Keratinocyte (primary cell): ENCODE measurements at regions not wholly inside any gene's neighbourhood (a gene's known extent, or its start where the extent isn't known, plus 50 kb on each side); places are given as distances from the start of the nearest gene placed in this dataset.
"Not testable (repeated sequence)": the region's sequence is repeated elsewhere in the genome, so short reads cannot be mapped to it uniquely, and the experiment has no call there.

Source experiments
- DNase-seq: peaks from one replicate; pipeline ENCODE4 v3.0.0-alpha.2; 2011; ENCODE audit warnings: low read depth, missing footprints, low spot score
- FAIRE-seq: peaks from 2 replicates; lab custom pipeline; 2011; peaks lifted over from hg19 to GRCh38; lab: Jason Lieb, UNC
- H2AFZ ChIP-seq: 2 replicates; pipeline ENCODE4 v1.6.0; 2012; ENCODE audit warnings: low read length, control low read depth, inconsistent platforms; ENCODE audit not compliant: control insufficient read depth
- H3K27ac ChIP-seq: 2 replicates; pipeline ENCODE4 v1.5.1; 2011; ENCODE audit warnings: low read length; ENCODE audit not compliant: control insufficient read depth, insufficient read depth
- H3K27me3 ChIP-seq: 3 replicates; pipeline ENCODE4 v1.6.0; 2011; ENCODE audit warnings: low read length; ENCODE audit not compliant: control insufficient read depth, insufficient read depth; ENCODE audit errors: extremely low read depth
- H3K36me3 ChIP-seq, 2 experiments: 2 replicates in 1 of 2; 3 replicates in 1 of 2; pipeline ENCODE4 v1.5.1; 2011; ENCODE audit warnings: low read length in 2 of 2, mild to moderate bottlenecking in 1 of 2; ENCODE audit not compliant: control insufficient read depth in 2 of 2, insufficient read depth in 2 of 2; ENCODE audit errors: extremely low read depth in 1 of 2
- H3K4me1 ChIP-seq: 3 replicates; pipeline ENCODE4 v1.5.1; 2011; ENCODE audit warnings: low read length; ENCODE audit not compliant: control insufficient read depth, insufficient read depth; ENCODE audit errors: extremely low read depth
- H3K4me2 ChIP-seq: 3 replicates; pipeline ENCODE4 v1.6.0; 2011; ENCODE audit warnings: low read depth, low read length; ENCODE audit not compliant: control insufficient read depth, insufficient read depth; ENCODE audit errors: extremely low read depth
- H3K4me3 ChIP-seq, 3 experiments: fragments of 200-600 bp in 1 of 3; sonication (generic) in 1 of 3; 2 replicates in 2 of 3; 3 replicates in 1 of 3; pipeline ENCODE4 v1.5.1; 2011 to 2016; ENCODE audit warnings: low read length in 3 of 3, mild to moderate bottlenecking in 3 of 3, control low read depth in 2 of 3, inconsistent platforms in 1 of 3, low read depth in 1 of 3, mixed read lengths in 1 of 3, mixed run types in 1 of 3, moderate library complexity in 1 of 3; ENCODE audit not compliant: control insufficient read depth in 2 of 3, insufficient read depth in 2 of 3; ENCODE audit errors: extremely low read depth in 1 of 3
- H3K79me2 ChIP-seq: 2 replicates; pipeline ENCODE4 v1.6.0; 2012; ENCODE audit warnings: low read length; ENCODE audit not compliant: control insufficient read depth, insufficient read depth
- H3K9ac ChIP-seq: 3 replicates; pipeline ENCODE4 v1.6.0; 2011; ENCODE audit warnings: low read length; ENCODE audit not compliant: control insufficient read depth, insufficient read depth; ENCODE audit errors: extremely low read depth
- H3K9me1 ChIP-seq: 3 replicates; pipeline ENCODE4 v1.6.0; 2011; ENCODE audit warnings: low read length; ENCODE audit not compliant: control insufficient read depth, insufficient read depth; ENCODE audit errors: extremely low read depth
- H3K9me3 ChIP-seq: 2 replicates; pipeline ENCODE4 v1.5.1; 2012; ENCODE audit warnings: low read depth, low read length; ENCODE audit not compliant: control insufficient read depth
- H4K20me1 ChIP-seq: 3 replicates; pipeline ENCODE4 v1.6.0; 2011; ENCODE audit warnings: low read length; ENCODE audit not compliant: control insufficient read depth, insufficient read depth; ENCODE audit errors: extremely low read depth
- EZH2 ChIP-seq: IDR thresholded peaks from one replicate; pipeline ENCODE4 v1.6.1; 2012; ENCODE audit warnings: inconsistent platforms, mild to moderate bottlenecking, low read length, moderate library complexity
- dilution Hi-C: fragments of 300-500 bp; cut with MboI; formaldehyde crosslinking; loops from one replicate; pipeline ENCODE4 v1.7.0; 2020; ENCODE audit warnings: low sequenced_read_pairs; ENCODE audit not compliant: extremely low pct_ligation_motif_present
- TF ChIP-seq, protein P1 (sequence below), 3 experiments: IDR thresholded peaks in 1 of 3; conservative IDR thresholded peaks in 1 of 3; optimal IDR thresholded peaks in 1 of 3; 2 replicates in 2 of 3; 3 replicates in 1 of 3; pipeline versions ENCODE3 to v1.5.1; 2011; ENCODE audit warnings: low read length in 3 of 3, mild to moderate bottlenecking in 3 of 3, moderate library complexity in 2 of 3, control low read depth in 1 of 3, inconsistent platforms in 1 of 3; ENCODE audit not compliant: insufficient read depth in 2 of 3; ENCODE audit errors: extremely low read depth in 1 of 3

GRCh38 chr22:16721961-16722360, 103.2 kb downstream of the XKR3 start:
- dilution Hi-C loops = no loop called here
- no peak overlapping the region for H3K4me2 ChIP-seq
- TF ChIP-seq EZH2 = no peak
- TF ChIP-seq, protein P1, sequence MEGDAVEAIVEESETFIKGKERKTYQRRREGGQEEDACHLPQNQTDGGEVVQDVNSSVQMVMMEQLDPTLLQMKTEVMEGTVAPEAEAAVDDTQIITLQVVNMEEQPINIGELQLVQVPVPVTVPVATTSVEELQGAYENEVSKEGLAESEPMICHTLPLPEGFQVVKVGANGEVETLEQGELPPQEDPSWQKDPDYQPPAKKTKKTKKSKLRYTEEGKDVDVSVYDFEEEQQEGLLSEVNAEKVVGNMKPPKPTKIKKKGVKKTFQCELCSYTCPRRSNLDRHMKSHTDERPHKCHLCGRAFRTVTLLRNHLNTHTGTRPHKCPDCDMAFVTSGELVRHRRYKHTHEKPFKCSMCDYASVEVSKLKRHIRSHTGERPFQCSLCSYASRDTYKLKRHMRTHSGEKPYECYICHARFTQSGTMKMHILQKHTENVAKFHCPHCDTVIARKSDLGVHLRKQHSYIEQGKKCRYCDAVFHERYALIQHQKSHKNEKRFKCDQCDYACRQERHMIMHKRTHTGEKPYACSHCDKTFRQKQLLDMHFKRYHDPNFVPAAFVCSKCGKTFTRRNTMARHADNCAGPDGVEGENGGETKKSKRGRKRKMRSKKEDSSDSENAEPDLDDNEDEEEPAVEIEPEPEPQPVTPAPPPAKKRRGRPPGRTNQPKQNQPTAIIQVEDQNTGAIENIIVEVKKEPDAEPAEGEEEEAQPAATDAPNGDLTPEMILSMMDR (optimal IDR thresholded peaks at IDR 0.05 in 1 of 3, IDR thresholded peaks at IDR 0.05 in 1 of 3, conservative IDR thresholded peaks at IDR 0.05 in 1 of 3; ENCODE audit: extremely low read depth in 1 of 3, insufficient read depth in 2 of 3, low read length in 3 of 3) = no peak
- H3K9me1 ChIP-seq = no peaks in the 10 kb centered on the region
- FAIRE-seq = no peak
- no peaks in the 10 kb centered on the region for H3K79me2 ChIP-seq
- no peak for DNase-seq
- no peak overlapping the region for H3K4me3 ChIP-seq
- H3K36me3 ChIP-seq = no peaks in the 10 kb centered on the region
- H3K4me1 ChIP-seq = no peaks in the 10 kb centered on the region
- H3K9me3 ChIP-seq = peaks cover 2% of the 10 kb centered on the region
- H3K27ac ChIP-seq = no peak overlapping the region
- H4K20me1 ChIP-seq = no peaks in the 10 kb centered on the region
- no peak overlapping the region for H3K9ac ChIP-seq
- no peak overlapping the region for H2AFZ ChIP-seq
- H3K27me3 ChIP-seq = no peaks in the 10 kb centered on the region

- FAIRE-seq (no peak), DNase-seq (no peak)
- H3K4me2 ChIP-seq = no peak overlapping the region
- H3K79me2 ChIP-seq = no peaks in the 10 kb centered on the region
- H3K9ac ChIP-seq = no peak overlapping the region
- no peaks in the 10 kb centered on the region for H3K27me3 ChIP-seq
- no peak for TF ChIP-seq EZH2
- TF ChIP-seq, protein P1 (optimal IDR thresholded peaks at IDR 0.05 in 1 of 3, IDR thresholded peaks at IDR 0.05 in 1 of 3, conservative IDR thresholded peaks at IDR 0.05 in 1 of 3; ENCODE audit: extremely low read depth in 1 of 3, insufficient read depth in 2 of 3, low read length in 3 of 3) = peak in 1 of 3 experiments; percentile 32
- dilution Hi-C loops = no loop called here
- H3K4me3 ChIP-seq = no peak overlapping the region
- no peak overlapping the region for H3K27ac ChIP-seq
- H2AFZ ChIP-seq = no peak overlapping the region
- H3K4me1 ChIP-seq = no peaks in the 10 kb centered on the region
- H3K9me3 ChIP-seq = no peaks in the 10 kb centered on the region
- H3K36me3 ChIP-seq = no peaks in the 10 kb centered on the region
- H4K20me1 ChIP-seq = no peaks in the 10 kb centered on the region
- no peaks in the 10 kb centered on the region for H3K9me1 ChIP-seq
These were observed 107.3 kb downstream of the XKR3 start for GRCh38 chr22:16717699-16718558.

DNA sequence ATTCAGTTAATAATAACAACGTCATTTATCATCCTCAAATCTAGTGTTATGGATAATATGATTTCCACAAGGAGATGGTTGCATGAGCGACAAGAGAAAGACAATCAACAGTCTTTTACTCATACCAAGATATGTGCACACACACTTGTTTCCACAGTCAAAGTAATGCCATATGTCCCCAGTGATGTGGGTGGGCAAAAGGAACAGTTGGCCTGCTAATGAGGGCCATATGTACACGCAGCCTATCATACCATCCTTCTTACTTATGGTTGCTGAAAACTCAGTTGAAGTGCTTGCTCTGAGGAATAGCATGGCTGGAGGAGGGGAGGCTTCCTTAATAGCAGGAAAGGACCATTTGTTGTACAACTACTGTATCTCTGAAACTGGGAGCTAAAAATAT, 110.6 kb downstream of the XKR3 start:
- H2AFZ ChIP-seq, H3K27ac ChIP-seq, H3K79me2 ChIP-seq, DNase-seq, H3K9me1 ChIP-seq, H3K4me1 ChIP-seq, FAIRE-seq, H3K4me2 ChIP-seq, H3K9ac ChIP-seq, dilution Hi-C loops, H3K4me3 ChIP-seq, H3K36me3 ChIP-seq, H4K20me1 ChIP-seq, H3K27me3 ChIP-seq, H3K9me3 ChIP-seq: not testable (repeated sequence)
